Colon (tissue), 2 donors: ENCODE measurements at regions not wholly inside any gene's neighbourhood (a gene's known extent, or its start where the extent isn't known, plus 50 kb on each side); places are given as distances from the start of the nearest gene placed in this dataset.
"Not testable (repeated sequence)": the region's sequence is repeated elsewhere in the genome, so short reads cannot be mapped to it uniquely, and the experiment has no call there.

Source experiments
- FAIRE-seq: peaks from 2 replicates; lab custom pipeline; 2012; peaks lifted over from hg19 to GRCh38; lab: Jason Lieb, UNC
- donor health status: control.
- donor health status: control.

- no peak for FAIRE-seq
Observed at GRCh38 chr7:125462615-125463014, 533.0 kb upstream of the POT1 start.

DNA sequence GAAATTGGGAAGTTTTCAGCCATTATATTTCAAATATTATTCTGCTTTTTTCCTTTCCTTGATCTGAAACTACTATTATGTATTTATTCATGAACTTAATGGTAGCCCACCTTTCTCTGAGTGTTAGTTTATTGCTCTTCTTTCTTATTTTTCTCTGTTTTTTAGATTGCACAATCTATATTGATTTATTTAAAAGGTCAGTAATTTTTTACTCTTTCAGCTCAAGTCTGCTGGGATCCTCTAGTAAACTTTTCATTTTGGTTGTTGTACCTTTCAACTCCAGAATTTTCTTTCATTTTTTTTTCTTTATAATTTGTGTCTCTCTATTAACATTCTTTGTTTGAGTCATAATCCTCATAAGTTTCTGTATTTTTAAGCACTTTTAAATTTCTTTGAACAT lies 529.4 kb upstream of the POT1 start:
- no peak for FAIRE-seq

DNA sequence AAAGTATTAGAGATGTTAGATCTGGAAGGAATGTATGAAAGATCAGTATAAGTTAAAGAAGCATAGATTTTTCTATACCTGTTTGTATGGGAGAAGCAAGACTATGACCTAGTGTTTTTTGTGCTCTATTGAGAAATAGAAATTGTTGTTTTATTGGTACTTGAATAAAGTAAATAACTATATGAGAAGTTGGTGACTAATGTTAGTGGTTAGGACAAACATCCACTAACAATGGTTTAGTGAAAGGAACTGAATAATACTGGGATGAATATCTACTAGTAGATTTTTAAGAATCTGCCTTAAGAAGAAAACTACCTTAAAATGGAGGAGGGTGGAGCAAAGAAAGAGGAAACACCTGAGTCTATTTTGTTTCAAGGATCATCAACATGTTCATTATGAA lies 521.1 kb upstream of the POT1 start:
- no peak for FAIRE-seq

DNA sequence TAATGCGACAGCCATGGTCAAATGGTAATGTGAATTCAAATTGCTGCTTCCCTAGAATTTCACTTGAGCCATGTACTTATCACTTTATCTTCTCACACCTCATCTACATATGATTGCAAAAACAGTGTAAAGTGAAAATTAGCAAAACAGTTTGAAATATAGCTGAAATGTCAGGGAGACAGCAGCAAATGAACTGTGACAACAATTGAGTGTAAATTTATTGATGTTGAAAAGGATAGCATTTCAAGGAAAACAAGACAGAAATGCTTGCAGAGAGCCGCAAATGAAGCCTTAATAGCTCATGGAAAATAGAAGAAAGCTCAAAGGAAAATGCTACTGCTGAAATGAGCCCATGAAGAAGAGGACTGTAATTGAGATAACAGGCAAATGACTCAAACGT lies 516.2 kb upstream of the POT1 start:
- FAIRE-seq = no peak

DNA sequence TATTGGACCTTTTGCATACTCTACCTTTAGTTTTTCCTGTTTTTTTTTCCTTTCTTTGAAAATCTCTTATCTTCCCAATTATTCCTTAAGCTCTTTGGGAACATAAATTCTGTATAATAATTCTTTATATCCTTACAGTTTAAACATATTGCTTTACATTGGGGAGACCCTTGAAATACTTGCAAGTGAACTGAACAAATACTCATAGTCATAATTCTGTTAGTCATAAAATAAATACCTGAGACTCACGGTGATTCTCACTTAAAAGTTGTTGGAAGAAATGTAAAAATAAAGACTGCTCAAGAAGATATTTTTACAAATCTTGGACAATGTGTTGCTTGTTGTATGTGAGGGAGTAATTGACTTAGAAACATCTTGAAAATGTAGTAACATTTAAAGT lies 515.2 kb upstream of the POT1 start:
- no peak for FAIRE-seq

- no peak for FAIRE-seq
Observed at GRCh38 chr7:125436220-125436619, 506.6 kb upstream of the POT1 start.

GRCh38 chr7:125431349-125431748 lies 501.7 kb upstream of the POT1 start:
- no peak for FAIRE-seq

GRCh38 chr7:125430013-125430412 lies 500.4 kb upstream of the POT1 start:
- FAIRE-seq = no peak

DNA sequence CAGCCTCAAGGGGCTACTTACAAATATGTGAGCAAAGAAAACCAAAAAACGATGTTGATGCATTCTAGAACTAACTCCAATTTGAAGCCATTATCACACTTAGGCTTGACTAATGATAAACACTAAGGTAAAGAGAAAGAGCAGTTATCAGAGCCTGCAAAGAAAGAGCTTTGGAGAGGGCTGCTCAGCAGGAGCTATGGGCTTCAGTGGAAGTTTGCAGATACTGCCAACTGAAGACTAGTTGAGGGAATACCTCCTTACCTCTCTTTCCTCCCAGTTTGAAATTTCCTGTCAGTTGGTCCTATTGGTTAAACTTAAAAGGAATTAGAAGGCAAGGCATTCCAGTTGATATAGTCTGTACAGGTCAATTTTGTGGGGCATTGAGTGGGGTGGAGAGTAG lies 498.1 kb upstream of the POT1 start:
- no peak for FAIRE-seq

- no peak for FAIRE-seq
Observed at GRCh38 chr7:125425506-125425905, 495.9 kb upstream of the POT1 start.

DNA sequence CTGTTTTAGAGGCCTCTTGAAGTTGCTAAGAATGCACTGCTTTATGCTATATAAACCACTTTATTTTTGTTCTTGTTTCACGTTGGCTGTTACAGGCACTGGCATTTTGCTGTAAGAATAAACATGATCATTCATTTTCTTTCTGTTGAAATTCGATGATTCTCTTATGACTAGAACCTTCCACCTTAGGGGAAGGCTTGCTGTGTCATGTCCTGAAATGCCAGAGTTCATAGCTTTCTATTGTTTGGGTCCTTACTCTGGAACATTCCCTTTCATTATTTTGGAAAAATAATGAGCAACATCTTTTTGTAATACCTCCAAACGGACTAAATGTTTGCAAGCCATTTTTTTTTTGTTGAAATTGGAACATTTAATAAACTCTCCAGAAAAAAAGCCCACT lies 495.1 kb upstream of the POT1 start:
- FAIRE-seq = no peak

GRCh38 chr7:125423458-125424155 lies 494.0 kb upstream of the POT1 start:
- no peak for FAIRE-seq

DNA sequence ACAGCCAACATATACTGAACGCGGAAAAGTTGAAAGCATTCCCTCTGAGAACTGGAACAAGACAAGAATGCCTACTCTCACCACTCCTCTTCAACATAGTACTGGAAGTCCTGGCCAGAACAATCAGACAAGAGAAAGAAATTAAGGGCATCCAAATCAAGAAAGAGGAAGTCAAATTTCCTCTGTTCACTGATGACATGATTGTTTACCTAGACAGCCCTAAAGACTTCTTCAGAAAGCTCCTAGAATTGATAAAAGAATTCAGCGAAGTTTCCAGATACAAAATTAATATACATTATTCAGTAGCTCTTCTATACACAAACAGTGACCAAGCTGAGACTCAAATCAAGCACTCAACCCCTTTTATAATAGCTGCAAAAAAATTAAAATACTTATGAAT lies 491.8 kb upstream of the POT1 start:
- FAIRE-seq = not testable (repeated sequence)

GRCh38 chr7:125412890-125413665 lies 483.5 kb upstream of the POT1 start:
- no peak for FAIRE-seq

GRCh38 chr7:125409921-125410320 lies 480.3 kb upstream of the POT1 start:
- no peak for FAIRE-seq

DNA sequence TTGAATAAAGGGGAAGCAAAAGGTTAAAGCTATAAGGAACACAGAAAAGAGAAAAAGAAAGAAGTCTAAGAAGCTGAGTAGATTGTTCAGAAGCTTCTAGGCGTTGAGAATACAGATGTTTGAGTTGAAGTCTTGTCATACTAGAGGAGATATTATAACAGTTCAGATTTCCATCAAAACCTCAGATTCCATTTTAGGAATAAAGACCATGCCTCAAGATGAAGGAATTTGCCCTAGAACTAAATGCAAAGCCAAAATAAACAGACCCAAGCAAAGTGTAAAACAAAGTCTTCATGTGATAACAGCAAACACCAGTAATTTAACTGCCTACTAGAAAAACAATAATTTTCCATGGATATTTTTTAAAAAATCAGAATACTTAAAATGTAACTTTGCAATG lies 476.5 kb upstream of the POT1 start:
- no peak for FAIRE-seq

DNA sequence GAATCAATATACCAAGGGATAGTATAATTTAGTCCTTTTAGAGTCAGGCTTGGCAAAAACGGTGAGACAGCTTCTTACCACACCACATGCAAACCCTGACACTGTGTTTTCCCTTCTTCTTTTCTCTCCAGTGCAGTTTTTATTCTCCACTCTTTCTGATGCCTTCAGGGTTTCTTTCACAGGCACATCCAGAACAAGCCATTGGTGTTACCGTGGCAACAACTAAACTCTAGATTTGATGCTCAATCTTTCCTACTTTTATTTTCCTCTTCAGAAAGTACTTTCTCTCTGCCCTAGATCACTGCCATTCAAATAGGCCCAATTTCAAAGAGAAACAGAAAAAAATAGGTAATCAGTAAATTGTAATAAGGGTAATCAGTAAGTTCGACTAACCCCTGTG lies 469.8 kb upstream of the POT1 start:
- FAIRE-seq = no peak

DNA sequence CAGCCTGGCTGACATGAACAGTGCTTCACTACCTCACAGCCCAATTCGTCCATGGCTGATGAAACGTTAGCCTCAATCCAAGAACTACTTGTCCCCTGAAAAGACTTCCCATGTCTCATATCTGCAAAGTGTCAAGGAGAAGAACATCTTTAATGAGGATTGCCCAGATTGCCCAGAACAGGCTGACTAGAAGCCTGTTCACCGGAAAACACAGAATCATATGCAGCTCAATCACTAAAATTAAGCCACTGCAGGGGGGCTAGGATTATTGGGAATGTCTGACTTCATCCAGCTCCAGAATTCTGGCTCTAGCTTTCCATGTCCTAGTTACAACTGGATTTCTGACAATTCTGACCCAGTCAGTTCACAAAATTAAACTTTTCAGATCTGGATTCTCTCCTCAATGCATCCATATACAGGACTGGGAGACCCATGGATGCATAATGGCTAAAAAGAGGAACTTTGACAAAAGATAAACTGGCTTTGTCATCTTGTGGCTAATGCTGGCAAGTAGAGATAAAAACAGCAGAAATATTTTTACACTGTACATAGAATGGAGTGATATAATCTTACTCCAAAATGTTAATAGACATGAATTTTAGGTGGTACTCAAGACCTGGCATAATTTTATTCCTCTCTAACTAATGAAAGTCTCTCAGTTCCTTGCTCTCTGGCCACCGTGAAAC lies 467.0 kb upstream of the POT1 start:
- FAIRE-seq = no peak

DNA sequence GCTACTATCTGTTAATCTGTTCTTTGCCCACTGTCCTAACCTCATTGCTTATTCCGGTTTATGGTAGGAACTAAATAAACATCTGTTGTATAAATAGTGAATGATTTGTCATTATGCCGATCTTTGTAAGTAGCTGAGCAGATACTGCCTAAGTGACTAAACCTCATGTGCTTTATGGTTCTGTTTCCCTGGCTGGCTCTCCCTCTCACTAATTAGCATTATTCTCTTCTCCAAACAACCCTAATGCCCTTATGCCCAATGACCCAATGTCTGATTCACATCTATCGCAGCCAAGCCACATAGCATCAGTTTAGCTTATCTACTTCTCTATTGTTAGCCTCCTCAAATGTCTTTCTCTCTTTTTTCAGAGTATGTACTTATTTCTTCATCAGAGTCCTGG lies 462.3 kb upstream of the POT1 start:
- no peak for FAIRE-seq

DNA sequence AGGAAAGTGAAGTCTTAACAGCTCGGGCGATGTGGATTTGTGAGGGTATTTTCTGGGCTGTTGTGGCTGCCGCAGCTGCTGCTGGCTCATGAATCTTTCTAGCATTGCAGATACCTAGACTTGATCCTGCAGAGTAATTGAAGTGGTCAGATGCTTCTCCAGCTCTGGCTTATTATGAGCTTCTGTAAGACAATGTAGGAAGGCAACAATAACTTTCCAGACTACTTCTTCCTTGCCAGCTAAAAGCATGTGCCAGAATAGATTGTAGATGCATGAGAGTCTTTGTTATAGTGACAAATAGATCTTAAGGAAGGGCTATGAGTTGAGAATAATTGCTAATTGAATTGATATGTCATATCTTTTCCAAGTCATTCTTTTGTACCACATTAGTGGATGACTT lies 461.4 kb upstream of the POT1 start:
- FAIRE-seq = no peak

- FAIRE-seq = no peak
Observed at GRCh38 chr7:125386211-125386610, 456.6 kb upstream of the POT1 start.

GRCh38 chr7:125383324-125383723 lies 453.7 kb upstream of the POT1 start:
- FAIRE-seq = no peak

DNA sequence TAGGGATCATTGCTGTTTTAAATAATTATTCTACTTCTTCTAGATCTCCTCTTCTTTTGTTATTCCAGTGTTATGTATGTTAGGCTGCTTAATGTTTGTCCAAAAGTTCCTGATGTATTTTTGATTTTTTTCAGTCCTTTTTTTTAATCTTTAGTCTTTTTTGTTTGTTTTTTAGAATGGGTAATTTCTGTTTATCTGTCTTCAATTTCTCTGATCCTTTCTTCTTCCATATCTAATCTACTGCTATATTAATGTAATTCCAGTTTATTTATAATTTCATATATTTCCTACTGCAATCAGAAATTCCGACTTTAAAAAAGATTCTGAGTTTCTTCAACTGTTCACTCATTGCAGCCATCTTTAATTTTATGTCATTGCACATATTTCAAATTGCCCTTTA lies 452.8 kb upstream of the POT1 start:
- FAIRE-seq = no peak
